HT-29 (cell line): ENCODE measurements at regions not wholly inside any gene's neighbourhood (a gene's known extent, or its start where the extent isn't known, plus 50 kb on each side); places are given as distances from the start of the nearest gene placed in this dataset.

ENCODE experiments used
- DNase-seq: peaks from one replicate; pipeline ENCODE4 v3.0.0-alpha.2; 2015; ENCODE audit warnings: low spot score

DNA sequence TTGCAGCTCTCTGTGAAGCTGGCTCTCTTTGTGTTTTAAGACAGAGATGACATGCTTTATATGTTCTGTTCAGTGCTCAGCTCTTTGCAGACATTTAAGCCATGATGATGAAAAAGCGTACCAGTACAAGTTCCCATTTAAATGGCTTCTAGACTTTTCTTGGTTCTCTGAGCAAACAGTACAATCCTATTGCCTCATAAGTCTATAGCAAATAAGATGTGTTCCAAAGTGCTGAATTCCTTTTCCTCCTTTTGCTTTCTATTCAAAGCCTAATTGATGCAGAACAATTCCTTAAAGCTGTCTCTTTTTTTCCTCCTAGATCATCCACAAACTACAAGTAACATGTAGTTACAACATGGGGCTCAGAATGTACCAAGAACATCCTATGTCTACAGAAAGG is 168.8 kb upstream of the SPATS2L start:
- no peak for DNase-seq

DNA sequence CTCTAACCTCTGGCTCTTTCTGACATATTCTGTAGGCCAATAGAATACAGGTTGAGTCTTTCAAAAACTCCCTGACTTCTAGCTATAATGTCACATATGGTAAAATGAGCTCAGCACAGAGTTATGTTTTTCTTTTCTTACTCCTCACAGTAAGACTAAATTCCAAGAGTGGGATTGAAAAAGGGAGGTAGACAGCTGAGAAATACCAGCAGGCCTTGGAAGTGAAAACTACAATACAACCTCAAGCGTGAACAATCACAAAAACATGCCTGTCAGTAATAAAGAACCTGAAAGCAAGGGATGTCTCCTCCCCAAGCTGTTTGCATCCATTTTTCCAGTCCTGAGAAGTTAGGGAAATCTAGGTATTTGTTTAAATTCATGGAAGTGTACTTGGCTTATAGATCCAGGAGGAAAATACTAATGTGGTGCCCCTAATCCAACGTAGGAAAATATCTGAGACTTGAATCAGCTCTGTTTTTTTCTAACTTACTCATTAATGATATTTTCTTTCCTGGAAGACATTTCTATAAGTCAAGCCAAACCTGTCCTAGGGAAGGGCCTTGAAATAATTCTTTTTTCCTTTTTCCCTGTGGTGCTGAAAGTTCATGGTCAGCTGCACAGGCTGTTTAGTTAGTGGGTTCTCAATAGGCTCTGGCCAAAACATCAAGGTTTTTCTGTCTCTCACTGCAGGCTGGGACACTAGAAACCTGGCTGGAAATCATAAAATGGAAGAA is 167.9 kb upstream of the SPATS2L start:
- no peak for DNase-seq

DNA sequence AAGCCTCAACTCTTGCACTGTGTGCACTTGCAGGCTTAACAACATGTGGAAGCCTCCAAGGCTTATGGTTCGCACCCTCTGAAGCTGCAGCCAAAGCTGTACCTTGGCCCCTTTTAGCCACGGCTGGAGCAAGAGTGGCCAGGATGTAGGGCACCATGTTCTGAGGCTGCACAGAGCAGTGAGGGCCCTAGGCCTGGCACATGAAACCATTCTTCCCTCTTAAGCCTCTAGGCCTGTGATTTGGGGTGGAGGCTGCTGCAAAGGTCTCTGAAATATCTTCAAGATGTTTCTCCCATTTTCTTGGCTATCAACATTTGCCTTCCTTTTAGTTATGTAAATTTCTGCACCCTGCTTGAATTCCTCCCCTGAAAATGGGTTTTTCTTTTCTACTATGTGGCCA is 161.9 kb upstream of the SPATS2L start:
- no peak for DNase-seq

DNA sequence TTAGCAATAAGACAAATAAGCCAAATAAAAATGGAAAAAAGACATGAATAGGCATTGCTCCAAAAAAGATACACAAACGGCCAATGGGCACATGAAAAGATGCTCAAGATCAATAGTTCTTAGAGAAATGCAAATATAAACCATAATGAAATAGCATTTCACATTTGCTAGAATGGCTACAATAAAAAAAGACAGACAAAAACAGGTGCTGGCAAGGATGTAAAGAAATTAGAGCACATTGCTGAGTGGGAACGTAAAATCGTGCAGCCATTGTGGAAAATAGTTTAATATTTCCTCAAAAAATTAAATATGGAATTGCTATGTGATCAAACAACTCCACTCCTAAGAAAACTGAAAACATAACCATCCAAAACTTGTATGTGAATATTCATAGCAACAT is 160.0 kb upstream of the SPATS2L start:
- DNase-seq: no peak

DNA sequence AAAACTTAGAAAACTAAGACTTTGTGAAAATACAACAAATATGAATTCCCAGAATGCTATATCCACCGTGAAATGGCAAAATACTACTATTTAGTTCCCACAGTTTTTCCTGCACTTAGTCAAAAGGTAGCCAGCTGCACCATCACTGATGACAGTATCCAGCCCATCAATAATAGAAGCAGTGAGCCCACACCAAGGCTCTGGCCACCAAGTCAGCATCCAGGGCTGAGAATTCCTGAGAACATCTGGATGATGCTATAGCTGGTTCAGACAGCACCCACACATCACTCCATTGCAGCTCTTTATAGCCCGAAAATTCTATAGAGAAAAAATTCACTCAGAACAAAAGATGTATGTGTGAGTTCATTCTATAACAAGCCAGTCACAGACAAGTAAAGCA is 159.1 kb upstream of the SPATS2L start:
- no peak for DNase-seq

DNA sequence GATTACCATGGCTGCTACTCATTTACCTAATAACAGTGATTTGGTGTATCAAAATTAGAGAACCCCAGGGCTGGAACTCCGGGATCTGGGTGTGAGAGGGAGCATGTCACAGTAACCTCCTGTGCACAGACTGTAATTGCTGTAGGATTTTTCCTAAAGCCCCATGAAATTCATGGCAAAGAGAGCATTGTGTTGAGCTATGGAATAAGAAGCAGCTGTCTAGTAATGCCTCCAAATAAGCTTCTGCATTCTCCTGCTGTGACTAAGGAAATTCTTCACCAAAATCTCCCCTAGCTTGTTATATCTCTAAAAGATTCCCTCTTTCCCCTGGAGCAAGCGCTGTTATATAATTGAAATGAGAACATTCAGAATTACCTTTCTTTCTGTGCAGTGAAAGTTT is 158.1 kb upstream of the SPATS2L start:
- no peak for DNase-seq

DNA sequence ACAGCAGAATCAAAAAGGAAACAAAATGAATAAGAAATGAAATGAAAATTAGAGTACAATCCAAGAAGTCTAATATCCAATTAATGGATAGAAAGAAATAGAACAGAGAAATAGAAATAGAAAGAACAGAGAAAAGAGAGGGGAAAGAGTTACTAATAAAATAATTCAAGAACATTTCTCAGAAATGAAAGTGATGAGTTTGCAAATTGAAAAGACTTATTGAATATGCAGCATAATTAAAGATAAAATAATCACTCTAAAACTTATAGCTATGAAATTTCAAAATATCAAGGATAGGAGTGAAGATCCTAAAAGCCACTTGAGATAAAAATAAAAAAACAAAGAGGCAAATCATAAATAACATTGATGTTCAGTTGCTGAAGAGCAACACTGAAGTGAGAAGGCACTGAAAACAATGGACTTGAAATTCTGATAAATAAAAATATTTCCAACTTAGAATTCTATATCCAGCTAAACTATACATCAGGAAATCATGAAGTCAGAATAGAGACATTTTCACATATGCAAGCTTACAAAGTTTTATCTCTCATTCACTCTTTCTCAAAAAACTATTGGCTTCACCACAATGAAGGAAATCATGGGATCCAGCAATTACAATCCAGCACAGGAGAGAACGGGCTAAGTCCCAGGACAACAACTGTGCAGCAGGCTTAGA is 155.9 kb upstream of the SPATS2L start:
- no peak for DNase-seq

DNA sequence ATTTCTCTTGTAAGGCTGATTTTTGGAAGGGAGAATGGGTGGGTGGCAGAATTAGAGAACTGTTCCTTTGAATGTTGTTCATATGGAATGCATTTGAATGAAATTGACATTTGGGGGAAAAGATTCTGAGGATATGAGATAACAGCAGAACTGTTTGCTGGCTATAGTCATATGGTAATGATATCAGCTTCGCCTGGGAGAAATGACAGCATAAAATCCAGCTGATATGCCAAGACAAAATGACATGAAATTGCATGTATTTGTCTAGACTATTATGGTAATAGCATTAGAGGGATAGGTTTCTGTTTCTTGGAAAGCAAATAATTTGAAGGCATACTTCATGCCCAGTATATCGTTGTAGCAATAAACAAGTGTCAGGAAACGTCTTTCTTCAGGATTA is 150.8 kb upstream of the SPATS2L start:
- DNase-seq: no peak

DNA sequence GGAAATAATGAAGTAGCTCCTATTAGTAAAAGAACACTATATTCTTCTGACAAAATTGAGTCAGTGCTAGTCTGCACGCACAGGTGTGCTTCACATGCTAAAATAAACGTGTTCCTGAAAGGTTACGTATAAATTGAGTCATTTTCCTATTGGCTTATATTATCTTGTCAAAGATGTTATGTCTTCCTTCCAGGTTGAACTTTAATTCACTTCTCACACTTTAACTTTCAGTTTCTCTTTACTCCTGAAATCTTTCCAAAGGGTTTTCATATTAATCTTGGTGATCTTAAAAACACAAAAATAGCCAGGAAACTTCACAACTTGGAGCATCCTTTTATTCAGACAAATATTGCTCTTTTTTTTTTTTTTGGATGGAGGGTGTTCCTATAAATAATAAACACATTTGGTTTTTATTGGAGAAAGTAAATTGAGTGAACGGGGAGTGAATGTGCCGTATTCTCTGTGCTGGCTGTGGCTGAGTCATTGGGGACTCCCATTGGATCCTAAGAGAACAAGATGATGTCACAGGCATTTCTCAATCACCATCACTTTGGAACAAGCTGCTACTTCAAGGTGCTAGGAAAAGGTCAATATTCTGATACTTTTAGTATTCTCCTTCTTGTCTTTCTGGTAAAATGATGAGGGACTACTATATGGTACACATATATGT is 150.2 kb upstream of the SPATS2L start:
- DNase-seq: peak; percentile 43

DNA sequence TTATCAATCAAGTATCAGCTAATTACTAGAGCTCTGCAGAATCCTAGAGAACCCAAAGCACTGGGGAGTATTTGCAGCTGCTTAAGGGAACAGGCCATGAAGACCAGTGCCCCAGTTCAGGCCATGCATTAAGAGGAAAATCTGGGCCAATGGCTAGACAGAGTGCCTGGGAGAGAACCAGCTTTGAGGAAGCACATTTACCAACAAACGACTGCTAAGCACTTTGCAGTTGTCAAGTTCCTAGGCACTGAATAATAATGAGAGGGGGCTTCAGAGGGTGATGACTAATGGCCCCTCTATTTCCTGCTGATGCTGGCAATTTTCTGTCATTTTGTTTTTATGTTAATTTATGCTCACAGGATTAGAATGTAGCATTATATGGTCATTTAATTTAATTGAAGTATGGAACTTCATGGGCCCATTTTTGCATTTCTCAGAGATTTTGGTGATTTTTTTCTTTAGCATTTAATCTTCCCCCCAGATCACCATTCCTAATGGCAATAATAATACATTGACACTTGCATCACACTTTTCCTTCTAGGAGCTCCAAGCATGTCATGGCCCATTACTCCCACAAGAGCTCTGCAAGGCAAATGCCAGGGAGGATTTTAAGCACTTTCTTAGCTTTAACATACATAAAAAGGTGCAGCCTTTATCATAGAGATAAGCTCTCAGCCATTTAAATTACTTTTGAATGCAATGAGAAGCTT is 147.7 kb upstream of the SPATS2L start:
- no peak for DNase-seq

DNA sequence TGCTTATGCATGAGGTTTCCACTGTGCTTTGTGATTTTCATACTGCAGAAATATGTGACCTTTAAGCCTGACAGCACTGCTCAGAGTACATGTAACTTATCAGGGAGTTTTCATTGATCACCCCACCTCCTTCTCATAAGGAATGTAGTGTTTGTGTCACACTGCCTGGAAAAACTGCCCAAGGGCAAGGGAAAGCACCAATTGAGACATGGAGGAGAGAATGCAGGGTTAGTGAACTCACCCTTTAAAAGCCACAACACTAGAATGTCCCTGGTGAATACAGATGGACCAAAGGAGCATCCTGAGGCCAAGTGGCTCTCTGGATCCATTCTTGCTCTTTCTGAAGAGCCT is 147.2 kb upstream of the SPATS2L start:
- DNase-seq: no peak

DNA sequence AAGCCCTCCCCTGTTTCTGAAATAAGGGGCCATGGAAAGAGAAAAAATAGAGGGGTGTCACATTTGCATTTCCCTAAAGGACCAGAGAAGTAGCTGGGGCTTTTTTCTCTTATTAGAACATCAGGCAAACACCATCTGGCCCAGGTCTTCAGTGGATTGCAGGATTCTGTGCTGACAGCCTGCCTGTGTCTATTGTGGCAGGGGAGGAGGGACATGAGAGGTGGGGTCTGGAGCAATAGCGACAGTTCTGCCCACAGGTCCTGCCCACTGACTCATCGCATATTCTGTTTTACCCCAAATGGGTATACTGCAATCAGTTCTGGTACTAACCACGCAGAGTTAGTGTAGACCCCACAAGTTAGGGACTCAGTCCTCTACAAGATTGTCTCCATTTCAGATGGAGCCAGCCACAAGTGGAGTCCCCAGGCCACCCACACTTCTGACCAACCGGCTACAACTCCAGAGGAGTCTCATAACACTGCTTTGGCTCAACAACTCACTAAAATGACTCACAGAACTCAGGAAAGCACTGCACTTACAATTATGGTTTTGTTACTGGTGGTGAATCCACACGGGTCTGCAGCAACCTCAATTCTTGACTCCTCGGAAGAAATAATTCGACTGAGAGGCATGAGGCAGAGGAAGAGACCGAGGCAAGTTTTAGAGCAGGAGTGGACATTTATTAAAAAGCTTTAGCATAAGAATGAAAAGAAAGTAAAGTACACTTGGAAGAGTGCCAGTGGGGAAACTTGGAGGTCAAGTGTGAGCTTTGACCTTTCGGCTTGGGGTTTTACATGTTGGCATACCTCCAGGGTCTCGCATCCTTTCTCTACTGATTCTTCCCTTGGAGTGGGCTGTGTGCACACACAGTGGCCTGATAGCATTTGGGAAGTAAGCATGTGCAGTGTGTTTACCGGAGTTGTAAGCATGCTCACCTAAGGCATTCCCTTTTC is 146.4 kb upstream of the SPATS2L start:
- DNase-seq: no peak

DNA sequence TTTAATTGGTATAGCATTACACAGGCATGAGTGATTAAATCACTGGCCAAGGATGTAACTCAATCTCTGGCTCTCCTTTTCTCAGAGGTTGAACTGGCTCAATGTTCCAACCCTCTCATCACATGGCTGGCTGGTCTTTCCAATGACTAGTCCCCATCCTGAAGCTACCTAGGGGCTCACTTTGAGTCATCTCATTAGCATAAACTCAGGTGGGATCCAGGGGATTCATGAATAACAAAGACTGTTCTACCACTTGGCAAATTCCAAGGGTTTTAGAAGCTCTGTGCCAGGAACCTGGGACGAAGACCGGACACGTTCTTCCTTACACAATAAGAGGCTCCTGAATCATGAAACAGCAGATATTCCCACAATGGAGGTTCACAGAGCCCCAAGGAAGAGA is 145.0 kb upstream of the SPATS2L start:
- DNase-seq: no peak

DNA sequence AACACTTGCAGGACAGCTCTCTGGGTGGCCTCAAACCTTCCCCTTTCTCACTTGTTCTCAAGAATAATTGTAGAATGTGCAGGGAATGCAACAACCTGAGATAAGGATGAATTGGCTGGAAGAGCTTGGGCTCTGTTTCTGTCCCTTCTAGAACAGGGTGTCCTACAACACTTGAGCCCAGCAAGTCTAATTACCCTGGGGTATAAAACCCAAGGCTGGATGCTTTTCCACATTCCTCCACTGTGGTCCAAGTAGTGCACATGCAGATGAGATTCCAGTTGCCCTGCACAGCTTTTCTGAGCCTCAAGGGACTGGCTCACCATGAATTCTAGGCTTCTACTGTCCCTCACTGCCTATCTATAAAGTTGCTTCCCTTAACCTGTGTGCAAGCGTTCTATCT is 140.8 kb upstream of the SPATS2L start:
- DNase-seq: no peak

DNA sequence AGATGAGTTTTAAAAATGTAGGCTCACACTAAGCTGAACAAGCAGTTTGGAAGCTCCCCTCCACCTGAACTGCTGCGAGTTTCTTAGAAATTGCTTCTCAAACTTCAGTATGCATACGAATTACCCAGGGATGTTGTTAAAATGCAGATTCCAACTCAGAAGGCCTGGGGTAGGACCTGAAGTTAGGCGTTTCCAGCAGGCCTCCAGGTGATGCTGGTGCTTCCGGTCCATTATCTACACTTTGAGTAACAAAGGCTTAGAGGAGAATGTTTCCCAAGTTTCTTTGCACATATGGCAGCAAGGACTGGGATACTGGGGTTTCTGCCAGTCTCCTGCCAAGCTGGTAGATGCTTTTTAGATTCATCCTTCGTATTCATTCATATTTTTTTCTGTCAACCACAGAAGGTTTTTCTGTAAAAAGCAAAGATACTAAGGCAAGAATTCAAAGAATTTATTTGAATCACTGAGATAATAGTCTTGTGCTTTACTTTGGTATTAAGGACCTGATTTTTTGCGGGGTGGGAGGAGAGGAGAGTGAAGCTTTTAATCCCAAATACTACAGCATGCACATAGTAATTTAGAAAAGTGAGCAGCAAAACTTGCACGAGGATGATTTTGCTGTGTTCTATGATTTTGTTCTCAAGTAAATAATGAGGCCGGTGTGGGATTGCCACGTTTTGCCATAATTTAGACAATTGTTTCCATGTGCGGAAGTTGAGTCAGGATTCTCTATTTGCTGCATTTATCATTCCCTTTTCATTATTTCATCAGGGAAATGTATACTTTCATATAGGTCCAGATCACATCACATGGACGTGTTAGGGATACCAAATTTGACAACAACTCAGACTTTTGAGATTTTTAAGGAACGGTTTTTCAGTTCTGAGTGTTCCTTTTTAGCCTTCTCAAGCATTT is 137.6 kb upstream of the SPATS2L start:
- no peak for DNase-seq

DNA sequence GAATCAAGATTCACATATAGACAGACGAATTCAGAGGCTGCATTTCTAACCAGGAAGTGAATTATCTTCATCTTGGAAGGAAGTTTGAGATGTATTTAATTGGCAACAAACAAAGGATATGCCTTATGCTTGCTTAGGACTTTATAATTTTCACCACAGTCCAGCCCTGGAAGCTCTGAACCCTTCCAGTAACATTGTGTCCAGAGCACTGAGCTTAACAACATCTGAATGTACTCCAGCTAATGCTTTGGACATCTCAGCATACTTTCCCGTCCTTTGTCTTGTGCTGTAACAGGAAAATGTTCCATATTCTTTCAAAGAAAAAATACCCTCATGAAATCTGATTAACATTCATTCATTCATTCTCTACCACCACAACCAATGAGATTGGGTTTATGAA is 136.3 kb upstream of the SPATS2L start:
- DNase-seq: no peak

DNA sequence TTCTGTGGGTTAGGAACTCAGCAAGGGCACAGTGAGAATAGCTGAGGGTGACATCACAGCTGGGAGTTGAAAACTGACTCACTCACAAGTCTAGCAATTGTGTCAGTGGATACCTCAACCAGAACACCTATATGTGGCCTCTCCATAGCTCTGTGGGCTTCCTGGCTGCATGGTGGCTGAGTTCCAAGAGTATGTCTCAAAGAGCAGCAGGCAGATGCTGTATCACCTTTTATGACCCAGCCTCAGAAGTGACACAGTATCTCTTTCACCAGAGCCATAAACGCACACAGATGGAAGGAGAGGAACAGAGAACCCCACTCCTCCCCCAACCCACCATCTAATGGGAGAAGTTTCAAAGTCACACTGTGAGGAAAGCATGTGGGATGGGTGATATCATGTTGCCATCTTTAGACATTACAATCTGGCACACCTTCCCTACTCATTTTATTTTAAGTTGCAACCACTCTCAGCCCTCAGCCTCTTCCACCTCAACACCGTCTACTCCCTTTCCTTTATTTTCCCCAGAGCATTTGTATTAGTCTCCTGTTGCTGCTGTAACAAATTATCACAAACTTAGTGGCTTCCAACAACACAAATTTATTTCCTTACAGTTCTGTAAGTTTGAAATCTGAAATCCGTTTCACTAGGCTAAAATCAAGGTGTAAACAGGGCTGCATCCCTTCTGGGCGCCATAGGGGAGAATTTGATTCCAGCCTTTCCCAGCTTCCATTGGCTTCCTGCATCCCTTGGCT is 134.6 kb upstream of the SPATS2L start:
- no peak for DNase-seq

DNA sequence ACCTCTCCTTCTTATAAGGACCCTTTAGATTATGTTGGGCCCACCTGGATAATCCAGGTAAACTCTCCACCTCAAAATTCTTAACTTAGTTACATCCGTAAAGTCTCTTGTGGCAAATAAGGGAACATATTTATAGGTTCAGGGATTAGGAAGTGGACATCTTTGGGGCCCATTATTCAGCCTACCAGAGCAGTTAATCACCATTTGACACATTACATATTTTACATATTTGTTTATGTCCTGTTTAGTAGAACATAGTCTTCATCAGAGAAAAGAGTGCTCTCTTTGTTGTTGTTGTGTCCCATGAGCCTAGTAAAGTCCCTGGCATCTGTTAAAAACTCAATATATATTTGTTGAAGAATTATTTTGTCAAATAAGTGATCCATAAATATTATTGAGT is 134.0 kb upstream of the SPATS2L start:
- DNase-seq: no peak

DNA sequence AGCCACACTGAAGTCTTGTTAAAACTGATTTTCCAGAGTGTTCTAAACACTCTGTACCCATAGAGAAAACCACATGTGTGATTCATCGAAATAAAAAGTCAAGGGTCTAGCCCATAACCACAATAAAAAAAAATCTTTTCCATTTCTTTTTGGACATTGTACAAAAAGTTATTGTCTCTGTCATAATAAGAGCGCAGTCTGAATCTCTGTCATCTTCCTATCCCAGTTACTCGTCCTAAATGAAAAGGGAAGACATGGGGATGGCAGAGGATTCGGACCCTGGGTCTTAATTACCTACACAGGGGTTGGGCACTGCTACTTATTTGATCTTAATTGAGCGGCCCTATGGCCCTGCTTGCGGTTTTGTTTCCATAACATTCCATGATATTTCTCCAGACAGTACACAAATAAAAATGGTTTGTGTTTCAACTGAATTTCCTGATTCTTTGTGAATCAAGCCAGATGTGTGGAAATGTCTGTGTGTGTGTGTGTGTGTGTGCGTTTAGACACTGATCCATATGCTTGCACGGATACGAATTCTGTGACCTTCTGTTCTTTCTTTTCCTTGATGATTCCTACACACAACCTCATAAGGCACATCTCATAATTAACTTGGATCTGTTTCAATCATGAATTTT is 133.4 kb upstream of the SPATS2L start:
- DNase-seq: no peak
